KOPT-K1 (cell line): ENCODE measurements at regions not wholly inside any gene's neighbourhood (a gene's known extent, or its start where the extent isn't known, plus 50 kb on each side); places are given as distances from the start of the nearest gene placed in this dataset.
"Not testable (repeated sequence)": the region's sequence is repeated elsewhere in the genome, so short reads cannot be mapped to it uniquely, and the experiment has no call there.

Experiments used
- H3K27ac ChIP-seq: fragments of 200-600 bp; sonication (generic); 2 replicates; pipeline ENCODE4 v1.5.1; 2016; ENCODE audit warnings: antibody characterized with exemption, mild to moderate bottlenecking, low read depth, low read length; ENCODE audit not compliant: poor library complexity, severe bottlenecking
- H3K36me3 ChIP-seq: fragments of 200-600 bp; sonication (generic); 2 replicates; pipeline ENCODE4 v1.5.1; 2017; ENCODE audit warnings: antibody characterized with exemption, mild to moderate bottlenecking, low read length, moderate library complexity; ENCODE audit not compliant: insufficient read depth
- H3K9me3 ChIP-seq: fragments of 200-600 bp; sonication (generic); 2 replicates; pipeline ENCODE4 v1.5.1; 2017; ENCODE audit warnings: antibody characterized with exemption, low read length, mild to moderate bottlenecking; ENCODE audit not compliant: insufficient read depth, poor library complexity, severe bottlenecking

- not testable (repeated sequence) for H3K27ac ChIP-seq, H3K9me3 ChIP-seq, H3K36me3 ChIP-seq
These were observed 79.3 kb upstream of the AMZ2 start for GRCh38 chr17:68168273-68169164.

GRCh38 chr17:68169165-68169821 is 78.5 kb upstream of the AMZ2 start:
- H3K36me3 ChIP-seq = not testable (repeated sequence)

GRCh38 chr17:68169840-68170239 is 78.0 kb upstream of the AMZ2 start:
- H3K9me3 ChIP-seq = no peaks in the 10 kb centered on the region
- H3K27ac ChIP-seq = no peak overlapping the region
- no peaks in the 10 kb centered on the region for H3K36me3 ChIP-seq

More at GRCh38 chr17:68169165-68169821, 78.5 kb upstream of the AMZ2 start:
- H3K27ac ChIP-seq, H3K9me3 ChIP-seq: not testable (repeated sequence)

- Histone ChIP-seq H3K27ac (no peak overlapping the region), H3K9me3 (no peaks in the 10 kb centered on the region), H3K36me3 (no peaks in the 10 kb centered on the region)
These were observed 77.6 kb upstream of the AMZ2 start for GRCh38 chr17:68170246-68170645.

- H3K27ac ChIP-seq = no peak overlapping the region
- no peaks in the 10 kb centered on the region for H3K9me3 ChIP-seq
- no peaks in the 10 kb centered on the region for H3K36me3 ChIP-seq
These were observed 75.3 kb upstream of the AMZ2 start for GRCh38 chr17:68172461-68172954.

- Histone ChIP-seq H3K36me3 (no peaks in the 10 kb centered on the region), H3K27ac (no peak overlapping the region), H3K9me3 (no peaks in the 10 kb centered on the region)
These were observed 72.4 kb upstream of the AMZ2 start for GRCh38 chr17:68175416-68175815.

- Histone ChIP-seq H3K36me3 (no peaks in the 10 kb centered on the region), H3K9me3 (no peaks in the 10 kb centered on the region), H3K27ac (no peak overlapping the region)
These were observed 71.9 kb upstream of the AMZ2 start for GRCh38 chr17:68175905-68176304.

GRCh38 chr17:68176718-68177117 is 71.1 kb upstream of the AMZ2 start:
- Histone ChIP-seq H3K36me3 (no peaks in the 10 kb centered on the region), H3K9me3 (no peaks in the 10 kb centered on the region), H3K27ac (peak overlapping the region; percentile 22)

GRCh38 chr17:68178831-68179230 is 69.0 kb upstream of the AMZ2 start:
- no peaks in the 10 kb centered on the region for H3K36me3 ChIP-seq
- no peaks in the 10 kb centered on the region for H3K9me3 ChIP-seq
- H3K27ac ChIP-seq = no peak overlapping the region

- H3K36me3 ChIP-seq = no peaks in the 10 kb centered on the region
- H3K9me3 ChIP-seq = no peaks in the 10 kb centered on the region
- H3K27ac ChIP-seq = no peak overlapping the region
These were observed 68.5 kb upstream of the AMZ2 start for GRCh38 chr17:68179236-68179925.

- no peaks in the 10 kb centered on the region for H3K36me3 ChIP-seq
- peak overlapping the region; percentile 77 for H3K27ac ChIP-seq
- no peaks in the 10 kb centered on the region for H3K9me3 ChIP-seq
These were observed 67.9 kb upstream of the AMZ2 start for GRCh38 chr17:68179926-68180285.

GRCh38 chr17:68182011-68182306 is 65.9 kb upstream of the AMZ2 start:
- H3K27ac ChIP-seq = peak overlapping the region; percentile 77
- no peaks in the 10 kb centered on the region for H3K9me3 ChIP-seq
- H3K36me3 ChIP-seq = no peaks in the 10 kb centered on the region

GRCh38 chr17:68182940-68183551 is 64.8 kb upstream of the AMZ2 start:
- no peaks in the 10 kb centered on the region for H3K36me3 ChIP-seq
- peak overlapping the region; percentile 66 for H3K27ac ChIP-seq
- no peaks in the 10 kb centered on the region for H3K9me3 ChIP-seq

- Histone ChIP-seq H3K27ac (peak overlapping the region; percentile 11), H3K36me3 (no peaks in the 10 kb centered on the region)
These were observed 63.7 kb upstream of the AMZ2 start for GRCh38 chr17:68184141-68184571.

More at GRCh38 chr17:68184141-68184571, 63.7 kb upstream of the AMZ2 start:
- no peaks in the 10 kb centered on the region for H3K9me3 ChIP-seq
